ENCODE measurements at regions not wholly inside any gene's neighbourhood (a gene's known extent, or its start where the extent isn't known, plus 50 kb on each side); places are given as distances from the start of the nearest gene placed in this dataset.

DNA sequence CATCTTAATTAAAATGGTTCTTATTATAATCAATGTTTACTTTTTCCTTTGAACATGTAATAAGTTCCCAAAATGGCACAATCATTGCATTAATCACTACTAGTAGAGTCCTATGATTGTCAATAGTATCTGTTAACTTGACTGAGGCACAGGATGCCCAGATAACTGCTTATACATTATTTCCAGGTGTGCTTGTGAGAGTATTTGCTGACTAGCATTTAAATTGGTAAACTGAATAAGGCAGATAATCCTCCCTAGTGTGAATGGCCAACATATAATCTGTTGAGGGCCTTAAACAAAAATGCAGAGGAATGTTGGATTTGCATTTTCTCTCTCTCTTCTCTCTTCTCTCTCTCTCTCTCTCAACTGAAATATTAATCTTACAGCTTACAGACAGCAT lies 999.3 kb upstream of the TMPRSS15 start:
- no peak for ATAC-seq
- Histone ChIP-seq H3K4me1 (no peaks in the 10 kb centered on the region), H3K27me3 (no peaks in the 10 kb centered on the region), H3K4me3 (no peak overlapping the region), H3K9me3 (no peaks in the 10 kb centered on the region), H3K27ac (no peak overlapping the region), H3K36me3 (no peaks in the 10 kb centered on the region)
- TF ChIP-seq EP300 (IDR thresholded peaks at IDR 0.05) (no peak), POLR2A (IDR thresholded peaks at IDR 0.05) (no peak), POLR2AphosphoS5 (IDR thresholded peaks at IDR 0.05) (no peak), CTCF (IDR thresholded peaks at IDR 0.05) (no peak)

DNA sequence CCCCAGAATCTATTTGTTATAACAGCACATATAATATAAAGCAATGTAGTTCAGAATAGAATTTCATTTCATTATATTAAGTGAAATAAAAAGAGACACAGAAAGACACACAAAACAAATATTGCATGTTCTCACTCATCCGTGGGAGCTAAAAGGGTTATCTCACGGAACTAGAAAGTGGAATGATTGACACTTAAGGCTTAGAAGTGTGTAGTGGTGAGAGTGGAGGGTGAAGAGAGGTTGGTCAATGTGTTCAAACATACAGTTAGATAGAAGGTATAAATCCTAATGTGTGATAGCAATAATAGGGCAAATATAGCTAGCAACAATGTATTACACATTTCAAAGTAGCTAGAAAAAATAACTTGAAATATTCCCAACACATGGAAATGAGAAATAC lies 1001.7 kb upstream of the TMPRSS15 start:
- WGBS, 2 donors (ENCODE audit: low coverage in 1 of 2): 56 to 77% methylated on average over 2 of the region's 2 CpGs
- Histone ChIP-seq H3K27ac (no peak overlapping the region), H3K4me1 (no peaks in the 10 kb centered on the region), H3K36me3 (no peaks in the 10 kb centered on the region), H3K9me3 (no peaks in the 10 kb centered on the region), H3K27me3 (no peaks in the 10 kb centered on the region), H3K4me3 (no peak overlapping the region)
- no peak for ATAC-seq
- TF ChIP-seq EP300 (IDR thresholded peaks at IDR 0.05) (no peak), POLR2AphosphoS5 (IDR thresholded peaks at IDR 0.05) (no peak), CTCF (IDR thresholded peaks at IDR 0.05) (no peak), POLR2A (IDR thresholded peaks at IDR 0.05) (no peak)

GRCh38 chr21:19420565-19420964 lies 1017.0 kb upstream of the TMPRSS15 start:
- TF ChIP-seq EP300 (IDR thresholded peaks at IDR 0.05): no peak
- TF ChIP-seq POLR2A (IDR thresholded peaks at IDR 0.05): no peak
- no peak for TF ChIP-seq CTCF (IDR thresholded peaks at IDR 0.05)
- no peak for TF ChIP-seq POLR2AphosphoS5 (IDR thresholded peaks at IDR 0.05)
- Histone ChIP-seq H3K27ac (no peak overlapping the region), H3K27me3 (no peaks in the 10 kb centered on the region), H3K4me1 (no peaks in the 10 kb centered on the region), H3K4me3 (no peak overlapping the region), H3K36me3 (no peaks in the 10 kb centered on the region), H3K9me3 (peaks cover 0 to 21% (median 0%) of the 10 kb centered on the region in 3 donors)
- WGBS, 2 donors (ENCODE audit: low coverage in 1 of 2): 20 to 49% methylated on average over 3 of the region's 3 CpGs
- no peak for ATAC-seq

- TF ChIP-seq POLR2AphosphoS5 (IDR thresholded peaks at IDR 0.05) (no peak), CTCF (IDR thresholded peaks at IDR 0.05) (no peak), EP300 (IDR thresholded peaks at IDR 0.05) (no peak), POLR2A (IDR thresholded peaks at IDR 0.05) (no peak)
- no peak for ATAC-seq
- Histone ChIP-seq H3K9me3 (peaks cover 0 to 8% (median 0%) of the 10 kb centered on the region in 3 donors), H3K27me3 (no peaks in the 10 kb centered on the region), H3K4me1 (no peaks in the 10 kb centered on the region), H3K27ac (no peak overlapping the region), H3K36me3 (no peaks in the 10 kb centered on the region), H3K4me3 (no peak overlapping the region)
- 65 to 79% methylated on average over 3 to 4 of the region's 4 CpGs for WGBS, 2 donors (ENCODE audit: low coverage in 1 of 2)
These were observed 1030.0 kb upstream of the TMPRSS15 start for GRCh38 chr21:19433623-19434022.

GRCh38 chr21:19440792-19441655 lies 1037.4 kb upstream of the TMPRSS15 start:
- Histone ChIP-seq H3K27ac (no peak overlapping the region), H3K4me3 (no peak overlapping the region), H3K9me3 (no peaks in the 10 kb centered on the region), H3K4me1 (no peaks in the 10 kb centered on the region), H3K27me3 (no peaks in the 10 kb centered on the region), H3K36me3 (no peaks in the 10 kb centered on the region)
- ATAC-seq: no peak
- TF ChIP-seq POLR2A (IDR thresholded peaks at IDR 0.05) (no peak), POLR2AphosphoS5 (IDR thresholded peaks at IDR 0.05) (no peak), CTCF (IDR thresholded peaks at IDR 0.05) (no peak), EP300 (IDR thresholded peaks at IDR 0.05) (no peak)
- 33 to 45% methylated on average over 8 to 10 of the region's 10 CpGs for WGBS, 2 donors (ENCODE audit: low coverage in 1 of 2)

Data from gastroesophageal sphincter (tissue), 4 donors.